Lower leg skin (tissue), 4 donors: ENCODE measurements at regions not wholly inside any gene's neighbourhood (a gene's known extent, or its start where the extent isn't known, plus 50 kb on each side); places are given as distances from the start of the nearest gene placed in this dataset.

Source experiments
- DNase-seq, 2 donors: peaks; one replicate each; pipeline ENCODE4 v3.0.0-alpha.2; 2019; ENCODE audit warnings: low spot score in 2 of 2
- H3K4me3 ChIP-seq: fragments of 200-600 bp; sonication (generic); 2 replicates; pipeline ENCODE4 v1.5.1; 2017; ENCODE audit warnings: mild to moderate bottlenecking, low read depth; ENCODE audit not compliant: poor library complexity, severe bottlenecking
- CTCF ChIP-seq, 3 donors: fragments of 450-650 bp; IDR thresholded peaks; one replicate each; pipeline ENCODE4 v1.5.1; 2016; ENCODE audit warnings: antibody characterized with exemption in 3 of 3, mild to moderate bottlenecking in 3 of 3, moderate library complexity in 2 of 3
- POLR2A ChIP-seq, 2 donors: fragments of 450-650 bp; IDR thresholded peaks; one replicate each; pipeline ENCODE4 v1.6.1; 2016 to 2017; ENCODE audit warnings: antibody characterized with exemption in 2 of 2, mild to moderate bottlenecking in 1 of 2, moderate library complexity in 1 of 2
- WGBS, 2 donors: methylation state at CpG; one replicate each; pipeline ENCODE4 v1.1.5; 2018; 5-methylcytosine and 5-hydroxymethylcytosine counted together
- intact Hi-C: fragments of 100-400 bp; cut with DNase I; formaldehyde crosslinking; loops from one replicate; pipeline ENCODE4 v1.15.0; 2023; ENCODE audit warnings: low total_unique reads

GRCh38 chr7:28350662-28351061 is 61.7 kb upstream of the CREB5 start:
- no peak for TF ChIP-seq POLR2A (IDR thresholded peaks at IDR 0.05)
- TF ChIP-seq CTCF (IDR thresholded peaks at IDR 0.05) = no peak
- DNase-seq = no peak
- intact Hi-C loops = no loop called here
- WGBS, 2 donors = 95 to 96% methylated on average over 4 of the region's 4 CpGs
- no peak overlapping the region for H3K4me3 ChIP-seq

GRCh38 chr7:28351450-28351849 is 60.9 kb upstream of the CREB5 start:
- TF ChIP-seq CTCF (IDR thresholded peaks at IDR 0.05) (no peak), POLR2A (IDR thresholded peaks at IDR 0.05) (no peak)
- intact Hi-C loops = no loop called here
- no peak for DNase-seq
- no peak overlapping the region for H3K4me3 ChIP-seq
- whole genome bisulfite sequencing, 2 donors = 54 to 68% methylated on average over 1 of the region's 1 CpG

- no peak for TF ChIP-seq POLR2A (IDR thresholded peaks at IDR 0.05)
- no peak overlapping the region for H3K4me3 ChIP-seq
- DNase-seq = no peak
- intact Hi-C loops = no loop called here
- WGBS, 2 donors = 67 to 73% methylated on average over 8 of the region's 8 CpGs
Observed at GRCh38 chr7:28354601-28355402, 57.5 kb upstream of the CREB5 start.

- no peak for TF ChIP-seq POLR2A (IDR thresholded peaks at IDR 0.05)
- TF ChIP-seq CTCF (IDR thresholded peaks at IDR 0.05) = no peak
- intact Hi-C loops = no loop called here
- DNase-seq = no peak
- no peak overlapping the region for H3K4me3 ChIP-seq
- WGBS, 2 donors = 74 to 77% methylated on average over 16 of the region's 16 CpGs
Observed at GRCh38 chr7:28355635-28356319, 56.5 kb upstream of the CREB5 start.

GRCh38 chr7:28356619-28357018 is 55.7 kb upstream of the CREB5 start:
- TF ChIP-seq CTCF (IDR thresholded peaks at IDR 0.05) (no peak), POLR2A (IDR thresholded peaks at IDR 0.05) (no peak)
- no peak for DNase-seq
- intact Hi-C loops = no loop called here
- 68 to 69% methylated on average over 8 of the region's 8 CpGs for WGBS, 2 donors
- no peak overlapping the region for H3K4me3 ChIP-seq

GRCh38 chr7:28358423-28358868 is 53.9 kb upstream of the CREB5 start:
- no peak for DNase-seq
- TF ChIP-seq POLR2A (IDR thresholded peaks at IDR 0.05) (no peak), CTCF (IDR thresholded peaks at IDR 0.05) (no peak)
- H3K4me3 ChIP-seq = no peak overlapping the region
- intact Hi-C loops = no loop called here
- 47 to 72% methylated on average over 5 of the region's 5 CpGs for WGBS, 2 donors
